ENCODE measurements at regions not wholly inside any gene's neighbourhood (a gene's known extent, or its start where the extent isn't known, plus 50 kb on each side); places are given as distances from the start of the nearest gene placed in this dataset.
"Not testable (repeated sequence)": the region's sequence is repeated elsewhere in the genome, so short reads cannot be mapped to it uniquely, and the experiment has no call there.

DNA sequence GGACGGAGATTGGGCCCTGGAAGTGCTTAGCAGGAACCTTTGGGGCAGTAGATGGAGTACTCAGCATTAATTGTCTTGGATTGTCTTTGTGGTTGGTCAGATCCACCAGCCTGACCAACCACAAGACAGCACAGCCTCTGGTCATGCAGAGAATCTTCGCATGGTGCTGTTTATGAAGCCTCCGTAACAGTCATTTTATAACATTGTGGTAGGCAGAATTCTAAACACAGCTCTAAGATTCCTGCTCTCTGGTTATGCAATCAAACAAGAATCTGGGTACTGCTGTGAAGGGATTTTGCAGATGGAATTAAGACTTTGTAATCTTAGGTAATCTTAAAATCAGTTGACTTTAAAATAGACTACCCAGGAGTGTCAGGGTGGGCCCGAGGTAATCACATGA, 312.2 kb upstream of the GOT2 start:
- Mint-ChIP-seq H3K4me3 (no peak overlapping the region), H3K4me1 (no peaks in the 10 kb centered on the region), H3K27ac (no peak overlapping the region), H3K9me3 (ENCODE audit: low read depth) (no peaks in the 10 kb centered on the region), H3K36me3 (no peaks in the 10 kb centered on the region), H3K27me3 (no peaks in the 10 kb centered on the region)
- ATAC-seq (no peak), DNase-seq (no peak)
- CTCF ChIA-PET, result no interaction called here

DNA sequence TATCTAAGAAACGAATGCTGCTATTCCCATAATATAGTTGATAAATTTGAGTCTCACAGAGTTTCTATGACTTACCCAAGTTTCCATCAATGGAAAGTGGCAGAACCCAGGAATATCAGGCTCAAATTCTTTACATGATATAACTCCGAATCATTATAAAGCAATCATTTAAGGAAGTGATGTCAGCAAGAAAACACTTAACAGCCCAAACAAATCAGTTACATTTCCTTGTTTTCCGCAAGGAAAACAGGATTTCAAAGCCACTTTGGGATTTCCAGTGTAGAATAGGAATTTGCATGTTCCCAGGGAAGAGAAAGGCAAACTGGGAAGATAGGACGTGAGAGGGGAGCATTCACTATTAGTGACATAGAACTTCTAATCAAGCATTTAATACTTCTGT, 311.4 kb upstream of the GOT2 start:
- Mint-ChIP-seq H3K4me1 (no peaks in the 10 kb centered on the region), H3K4me3 (no peak overlapping the region), H3K36me3 (no peaks in the 10 kb centered on the region), H3K9me3 (ENCODE audit: low read depth) (no peaks in the 10 kb centered on the region), H3K27ac (no peak overlapping the region), H3K27me3 (no peaks in the 10 kb centered on the region)
- ATAC-seq (no peak), DNase-seq (no peak)
- CTCF ChIA-PET, result no interaction called here

DNA sequence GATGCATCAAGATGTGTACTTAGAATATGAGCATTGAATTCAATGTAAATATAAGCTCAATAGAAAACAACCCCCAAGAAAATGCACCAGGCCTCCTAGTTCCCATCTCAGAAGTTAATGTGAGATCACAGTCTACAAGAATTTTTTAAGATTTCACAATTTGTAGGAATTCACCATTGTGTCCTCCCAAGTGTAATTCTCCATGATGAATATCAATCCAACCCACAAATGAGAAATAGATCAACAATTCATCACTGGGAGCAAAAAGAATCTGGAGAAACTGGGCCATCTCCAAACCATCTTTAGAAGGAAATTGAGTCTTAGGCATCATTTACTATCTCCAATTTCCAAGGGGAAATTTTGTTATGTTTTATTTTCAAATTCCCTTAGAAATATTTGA, 310.5 kb upstream of the GOT2 start:
- ATAC-seq, result no peak
- DNase-seq, result no peak
- Mint-ChIP-seq H3K27me3 (no peaks in the 10 kb centered on the region), H3K27ac (no peak overlapping the region), H3K4me3 (no peak overlapping the region), H3K36me3 (no peaks in the 10 kb centered on the region), H3K4me1 (no peaks in the 10 kb centered on the region), H3K9me3 (ENCODE audit: low read depth) (no peaks in the 10 kb centered on the region)
- CTCF ChIA-PET, result no interaction called here

DNA sequence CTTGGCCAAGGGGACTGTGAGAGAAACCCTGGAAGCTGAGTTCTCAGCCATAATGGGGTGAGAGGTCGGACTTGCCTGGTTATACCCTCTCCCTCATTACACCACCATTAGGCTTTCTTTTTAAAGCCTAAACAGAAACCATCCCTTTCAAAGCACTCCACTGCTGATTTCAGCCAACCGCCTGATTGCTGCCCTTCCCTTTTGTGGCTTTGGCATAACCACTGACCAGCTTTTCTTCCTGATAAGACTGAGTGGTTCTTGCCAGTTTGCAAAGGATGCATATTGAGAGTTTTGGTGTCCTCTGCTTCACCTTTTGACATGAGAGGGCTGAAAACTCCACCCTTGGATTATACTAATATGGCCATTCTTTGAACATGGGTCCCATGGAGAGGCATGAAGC, 308.2 kb upstream of the GOT2 start:
- no peaks in the 10 kb centered on the region for H3K4me1 Mint-ChIP-seq
- no peaks in the 10 kb centered on the region for H3K9me3 Mint-ChIP-seq (ENCODE audit: low read depth)
- H3K4me3 Mint-ChIP-seq, result no peak overlapping the region
- DNase-seq, result no peak
- CTCF ChIA-PET, result no interaction called here
- H3K27me3 Mint-ChIP-seq, result no peaks in the 10 kb centered on the region
- ATAC-seq, result no peak
- H3K27ac Mint-ChIP-seq, result no peak overlapping the region
- H3K36me3 Mint-ChIP-seq, result no peaks in the 10 kb centered on the region

DNA sequence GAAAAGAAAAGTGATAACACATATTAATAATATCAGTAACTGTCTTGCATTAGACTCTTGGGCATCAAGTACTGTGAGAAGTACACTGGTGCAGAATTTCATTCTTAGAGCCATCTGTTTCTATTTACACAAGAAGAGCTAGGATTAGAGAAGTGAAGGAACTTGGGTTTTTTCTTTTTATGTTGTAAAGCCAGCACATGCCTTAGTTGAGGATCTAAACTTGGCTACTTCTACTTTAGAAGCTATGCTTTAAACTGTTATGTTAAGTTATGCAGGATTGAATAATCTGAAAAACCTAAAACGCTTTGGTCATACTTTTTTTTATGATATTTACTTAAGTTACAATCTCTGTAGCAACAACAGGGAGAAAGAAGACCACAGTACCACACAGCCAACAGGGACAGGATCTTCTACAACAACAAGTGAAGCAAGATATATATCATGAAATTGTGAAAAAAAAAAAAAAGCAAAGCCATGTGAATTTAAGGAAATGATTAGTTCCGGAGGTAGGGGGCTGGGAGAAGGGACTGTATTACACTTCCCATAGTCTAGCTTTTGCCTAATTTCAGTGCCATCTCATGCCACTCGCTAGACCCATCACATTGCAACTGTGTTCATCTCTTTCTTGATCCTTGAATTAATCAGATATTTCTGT, 305.1 kb upstream of the GOT2 start:
- DNase-seq (no peak), ATAC-seq (no peak)
- H3K4me1 Mint-ChIP-seq, result no peaks in the 10 kb centered on the region
- H3K4me3 Mint-ChIP-seq, result no peak overlapping the region
- no peaks in the 10 kb centered on the region for H3K36me3 Mint-ChIP-seq
- H3K9me3 Mint-ChIP-seq (ENCODE audit: low read depth), result no peaks in the 10 kb centered on the region
- CTCF ChIA-PET, result no interaction called here
- H3K27ac Mint-ChIP-seq, result no peak overlapping the region
- H3K27me3 Mint-ChIP-seq, result no peaks in the 10 kb centered on the region

DNA sequence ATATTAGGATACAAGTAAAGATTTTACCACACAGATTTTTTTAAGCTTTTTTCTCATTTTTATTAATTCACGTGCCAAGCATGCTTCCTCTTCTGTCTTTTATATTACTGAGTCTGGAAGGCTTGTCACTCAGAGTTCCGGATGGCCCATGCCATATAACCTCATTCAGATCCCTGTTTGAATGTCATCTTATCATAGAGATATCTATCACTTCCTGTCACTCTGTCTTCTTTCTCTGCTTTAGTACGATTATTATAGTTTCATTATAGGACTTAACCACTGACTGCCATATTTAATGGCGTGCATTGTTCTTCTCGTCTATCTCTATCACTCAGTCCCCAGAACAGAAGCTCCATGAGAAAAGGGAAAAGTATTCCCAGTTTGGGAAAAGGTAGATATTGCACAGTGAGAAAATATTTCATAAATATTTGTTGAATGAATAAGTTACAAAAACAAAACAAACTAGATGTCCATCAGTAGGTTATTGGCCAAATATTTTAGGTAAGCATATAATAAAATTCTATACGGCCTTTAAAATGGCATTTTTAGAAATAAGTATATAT, 296.9 kb upstream of the GOT2 start:
- Mint-ChIP-seq H3K36me3 (no peaks in the 10 kb centered on the region), H3K27me3 (no peaks in the 10 kb centered on the region), H3K4me1 (no peaks in the 10 kb centered on the region), H3K27ac (no peak overlapping the region), H3K4me3 (no peak overlapping the region), H3K9me3 (ENCODE audit: low read depth) (peaks cover 3% of the 10 kb centered on the region)
- DNase-seq, result no peak
- ATAC-seq, result no peak
- CTCF ChIA-PET, result no interaction called here

DNA sequence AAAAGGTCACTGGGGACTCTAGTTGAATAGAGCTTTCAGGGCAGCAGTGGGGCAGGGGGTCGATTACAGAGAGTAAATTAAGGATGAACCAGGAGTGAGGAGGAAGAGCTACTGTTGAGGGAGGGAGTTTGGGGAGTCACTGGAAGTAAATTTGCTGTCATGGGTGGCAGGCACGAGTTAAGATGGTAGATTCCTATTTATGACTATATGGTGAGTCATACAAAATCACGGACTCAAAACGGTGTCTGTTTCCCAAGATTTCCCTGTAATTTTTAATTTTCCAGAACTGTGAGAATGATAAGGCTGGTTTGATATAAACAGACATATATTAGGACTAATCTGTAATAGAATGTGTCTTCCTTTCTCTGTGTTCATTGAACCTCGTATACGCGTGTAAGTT, 287.6 kb upstream of the GOT2 start:
- no peak for ATAC-seq
- H3K4me3 Mint-ChIP-seq, result no peak overlapping the region
- no peaks in the 10 kb centered on the region for H3K27me3 Mint-ChIP-seq
- no peaks in the 10 kb centered on the region for H3K36me3 Mint-ChIP-seq
- DNase-seq, result no peak
- no peak overlapping the region for H3K27ac Mint-ChIP-seq
- no peaks in the 10 kb centered on the region for H3K9me3 Mint-ChIP-seq (ENCODE audit: low read depth)
- no peaks in the 10 kb centered on the region for H3K4me1 Mint-ChIP-seq
- CTCF ChIA-PET, result no interaction called here

DNA sequence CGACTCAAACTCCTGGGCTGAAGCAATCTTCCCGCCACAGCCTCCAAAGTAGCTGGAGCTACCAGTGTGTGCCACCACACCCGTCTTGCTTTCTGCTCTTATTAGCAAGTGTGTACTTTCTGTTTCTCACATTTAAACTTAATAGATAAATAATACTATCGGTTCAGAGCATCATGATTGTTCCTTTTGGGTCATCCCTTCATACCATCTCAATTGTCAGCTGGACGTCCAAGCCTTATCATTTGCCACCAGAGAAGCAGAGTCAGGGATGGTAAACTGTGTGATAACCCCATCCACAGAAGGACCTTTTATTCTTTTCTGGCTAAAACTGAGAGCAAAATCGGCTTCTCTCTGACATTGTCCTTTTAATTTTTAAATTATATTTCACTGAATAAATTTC, 279.8 kb upstream of the GOT2 start:
- no peaks in the 10 kb centered on the region for H3K9me3 Mint-ChIP-seq (ENCODE audit: low read depth)

DNA sequence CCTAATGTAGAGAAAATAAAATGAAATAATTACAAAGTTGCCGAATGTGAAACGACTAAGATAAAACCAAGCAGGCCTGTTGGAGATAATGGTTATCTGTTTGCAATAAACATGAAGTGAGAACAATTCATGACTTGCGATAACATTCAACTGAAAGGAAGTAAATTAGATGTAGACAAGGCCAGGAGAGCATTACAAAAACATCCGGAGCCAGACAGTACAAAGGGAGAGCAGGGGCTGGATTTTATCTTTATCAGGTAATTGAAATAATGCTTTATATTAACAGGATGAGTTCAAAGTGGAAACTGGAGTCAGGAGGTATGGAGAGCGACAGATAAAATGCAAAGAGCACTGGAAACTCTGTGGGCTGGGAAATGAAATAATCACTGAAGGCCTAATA, 265.6 kb upstream of the GOT2 start:
- ATAC-seq, result no peak
- Mint-ChIP-seq H3K4me3 (no peak overlapping the region), H3K36me3 (no peaks in the 10 kb centered on the region), H3K9me3 (ENCODE audit: low read depth) (peaks cover 2% of the 10 kb centered on the region), H3K27ac (no peak overlapping the region), H3K27me3 (no peaks in the 10 kb centered on the region), H3K4me1 (no peaks in the 10 kb centered on the region)
- CTCF ChIA-PET, result interaction anchor here (0.5 kb wide), 1 partner anchor 265 kb away, joined by 3 read pairs; no protein-coding TSS in a partner anchor
- no peak for DNase-seq

More for the DNA sequence above, 279.8 kb upstream of the GOT2 start:
- no peaks in the 10 kb centered on the region for H3K27me3 Mint-ChIP-seq
- no peaks in the 10 kb centered on the region for H3K4me1 Mint-ChIP-seq
- no peak overlapping the region for H3K4me3 Mint-ChIP-seq
- ATAC-seq, result no peak
- CTCF ChIA-PET, result no interaction called here
- no peaks in the 10 kb centered on the region for H3K36me3 Mint-ChIP-seq
- H3K27ac Mint-ChIP-seq, result no peak overlapping the region
- DNase-seq, result no peak

DNA sequence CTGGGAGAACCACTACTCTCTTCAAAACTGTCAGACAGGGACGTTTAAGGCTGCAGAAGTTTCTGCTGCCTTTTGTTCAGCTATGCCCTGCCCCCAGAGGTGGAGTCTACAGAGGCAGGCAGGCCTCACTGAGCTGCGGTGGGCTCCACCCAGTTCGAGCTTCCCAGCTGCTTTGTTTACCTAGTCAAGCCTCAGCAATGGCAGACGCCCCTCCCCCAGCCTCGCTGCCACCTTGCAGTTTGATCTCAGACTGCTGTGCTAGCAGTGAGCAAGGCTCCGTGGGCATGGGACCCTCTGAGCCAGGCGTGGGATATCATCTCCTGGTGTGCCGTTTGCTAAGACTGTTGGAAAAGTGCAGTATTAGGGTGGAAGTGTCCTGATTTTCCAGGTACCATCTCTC, 258.6 kb upstream of the GOT2 start:
- CTCF ChIA-PET; H3K4me1 Mint-ChIP-seq; H3K36me3 Mint-ChIP-seq; H3K9me3 Mint-ChIP-seq (ENCODE audit: low read depth); H3K27me3 Mint-ChIP-seq; DNase-seq; H3K27ac Mint-ChIP-seq; H3K4me3 Mint-ChIP-seq; ATAC-seq: not testable (repeated sequence)

DNA sequence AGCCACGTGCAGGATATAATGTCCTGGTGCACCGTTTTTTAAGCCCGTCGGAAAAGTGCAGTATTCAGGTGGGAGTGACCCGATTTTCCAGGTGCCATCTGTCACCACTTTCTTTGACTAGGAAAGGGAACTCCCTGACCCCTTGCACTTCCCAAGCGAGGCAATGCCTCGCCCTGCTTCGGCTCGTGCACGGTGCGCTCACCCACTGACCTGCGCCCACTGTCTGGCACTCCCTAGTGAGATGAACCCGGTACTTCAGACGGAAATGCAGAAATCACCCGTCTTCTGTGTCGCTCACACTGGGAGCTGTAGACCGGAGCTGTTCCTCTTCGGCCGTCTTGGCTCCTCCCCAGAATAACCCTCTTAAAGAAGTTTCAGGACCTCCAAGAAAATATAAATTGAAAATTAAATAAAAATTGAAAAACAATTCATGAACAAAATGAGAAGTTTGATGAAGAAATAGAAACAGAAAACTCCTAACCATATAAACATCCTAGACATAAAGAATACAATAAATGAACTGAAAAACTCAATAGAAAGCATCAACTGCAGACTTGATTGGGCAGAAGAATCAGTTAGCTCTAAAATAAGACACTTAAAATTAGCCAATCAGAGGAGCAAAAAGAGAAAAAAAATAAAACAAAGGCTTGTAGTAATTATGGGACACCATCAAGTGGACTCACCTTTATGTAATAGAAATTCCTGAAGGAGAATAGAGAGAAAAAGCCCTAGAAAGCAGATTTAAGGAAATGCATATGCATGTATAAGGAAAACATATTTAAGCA, 249.3 kb upstream of the GOT2 start:
- H3K4me1 Mint-ChIP-seq, ATAC-seq, H3K27me3 Mint-ChIP-seq, DNase-seq, H3K36me3 Mint-ChIP-seq, H3K4me3 Mint-ChIP-seq, CTCF ChIA-PET, H3K27ac Mint-ChIP-seq: not testable (repeated sequence)
- peaks cover 10% of the 10 kb centered on the region for H3K9me3 Mint-ChIP-seq (ENCODE audit: low read depth)

DNA sequence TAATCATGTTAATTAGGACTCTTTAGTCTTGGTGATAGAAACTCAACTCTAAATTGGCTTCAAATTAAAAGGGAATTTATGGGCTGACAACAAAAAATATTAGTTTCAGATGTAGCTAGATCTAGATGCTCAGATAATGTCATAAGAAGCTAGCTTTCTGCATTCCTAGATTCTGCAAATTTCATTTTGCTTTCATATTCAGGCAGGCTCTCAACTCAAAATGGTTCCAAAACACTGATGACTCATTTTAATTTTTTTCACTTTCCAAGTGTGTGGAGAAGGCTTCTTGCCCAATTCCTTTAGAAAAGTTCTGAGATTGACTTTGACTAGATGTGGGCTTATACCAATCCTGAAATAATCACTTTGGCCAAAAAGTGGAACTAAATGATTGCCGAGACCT, 236.7 kb upstream of the GOT2 start:
- H3K4me1 Mint-ChIP-seq, result no peaks in the 10 kb centered on the region
- DNase-seq (no peak), ATAC-seq (no peak)
- H3K27me3 Mint-ChIP-seq, result no peaks in the 10 kb centered on the region
- H3K27ac Mint-ChIP-seq, result no peak overlapping the region
- no peak overlapping the region for H3K4me3 Mint-ChIP-seq
- CTCF ChIA-PET, result no interaction called here
- no peaks in the 10 kb centered on the region for H3K9me3 Mint-ChIP-seq (ENCODE audit: low read depth)
- H3K36me3 Mint-ChIP-seq, result no peaks in the 10 kb centered on the region

DNA sequence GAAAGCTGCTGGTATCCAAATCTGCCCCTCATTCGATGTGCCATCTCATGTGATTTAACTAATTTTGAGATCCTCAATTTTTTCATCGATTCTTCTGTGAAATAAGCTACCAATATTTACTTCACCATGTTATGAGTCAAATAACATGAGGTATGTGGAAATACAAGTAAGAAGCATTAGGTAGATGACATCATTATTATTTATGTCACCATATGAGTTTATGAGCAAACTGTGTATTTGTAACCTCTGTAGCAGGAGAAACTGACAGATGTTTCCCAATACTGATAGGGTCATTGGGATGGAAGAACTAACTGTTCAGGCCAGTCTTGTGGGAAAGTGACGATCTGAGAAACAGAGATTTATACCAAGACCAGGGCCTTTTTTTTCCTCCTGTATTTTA, 229.4 kb upstream of the GOT2 start:
- Mint-ChIP-seq H3K27me3 (no peaks in the 10 kb centered on the region), H3K4me3 (no peak overlapping the region), H3K9me3 (ENCODE audit: low read depth) (peaks cover 2% of the 10 kb centered on the region), H3K27ac (no peak overlapping the region), H3K4me1 (no peaks in the 10 kb centered on the region), H3K36me3 (no peaks in the 10 kb centered on the region)
- CTCF ChIA-PET, result no interaction called here
- ATAC-seq (no peak), DNase-seq (no peak)

DNA sequence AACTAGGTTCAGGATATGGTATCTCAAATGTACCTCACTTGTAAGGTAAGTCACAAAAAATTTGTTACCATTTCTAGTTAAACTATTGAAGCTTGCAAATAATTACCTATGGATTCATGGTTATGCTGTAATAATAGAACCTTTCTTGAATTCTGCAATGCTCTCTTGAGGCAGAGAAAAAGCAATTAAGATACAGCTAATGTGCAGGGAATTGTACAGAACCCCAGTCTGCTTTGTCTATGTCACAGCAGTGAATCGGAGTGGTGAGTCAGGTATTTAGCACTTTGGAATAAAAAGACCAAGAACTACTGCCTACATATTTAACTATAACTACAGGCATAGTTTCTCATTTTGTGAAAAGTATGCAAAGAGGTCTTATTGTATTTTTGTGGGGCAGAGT, 228.7 kb upstream of the GOT2 start:
- CTCF ChIA-PET, result no interaction called here
- H3K27ac Mint-ChIP-seq, result no peak overlapping the region

More for the DNA sequence above, 228.7 kb upstream of the GOT2 start:
- no peak for ATAC-seq
- Mint-ChIP-seq H3K4me1 (no peaks in the 10 kb centered on the region), H3K9me3 (ENCODE audit: low read depth) (peaks cover 2% of the 10 kb centered on the region), H3K36me3 (no peaks in the 10 kb centered on the region), H3K4me3 (no peak overlapping the region), H3K27me3 (no peaks in the 10 kb centered on the region)
- no peak for DNase-seq

Measured in activated CD8-positive, alpha-beta memory T cell treated with anti-CD3 and anti-CD28 coated beads, Interleukin-2, amount 10 ng/mL, durations not matched to agents 7 days and 5 days (primary cell).